ENCODE measurements at regions not wholly inside any gene's neighbourhood (a gene's known extent, or its start where the extent isn't known, plus 50 kb on each side); places are given as distances from the start of the nearest gene placed in this dataset.

- TF ChIP-seq EZH2 (IDR thresholded peaks at IDR 0.05) (no peak), POLR2AphosphoS5 (IDR thresholded peaks at IDR 0.05; ENCODE audit: borderline replicate concordance, low read depth, low read length) (no peak)
Observed at GRCh38 chr13:55245005-55245644, 1895.6 kb upstream of the PRR20A start.
